HL-60 (cell line): ENCODE measurements at regions not wholly inside any gene's neighbourhood (a gene's known extent, or its start where the extent isn't known, plus 50 kb on each side); places are given as distances from the start of the nearest gene placed in this dataset.

Source experiments
- DNase-seq, 2 experiments: peaks; one replicate each; pipeline ENCODE4 v3.0.0-alpha.2; 2010 to 2020; ENCODE audit warnings: low read depth in 1 of 2, low spot score in 1 of 2
- H3K27ac ChIP-seq: fragments of 250-450 bp; sonication (Bioruptor Pico); replicated peaks from 2 replicates; pipeline ENCODE4 v1.5.1; 2020; ENCODE audit warnings: mild to moderate bottlenecking, moderate library complexity
- H3K27me3 ChIP-seq: fragments of 250-450 bp; sonication (Bioruptor Pico); 2 replicates; pipeline ENCODE4 v1.5.1; 2021; ENCODE audit warnings: mild to moderate bottlenecking, moderate library complexity; ENCODE audit not compliant: insufficient read depth, poor library complexity, severe bottlenecking
- H3K4me3 ChIP-seq: replicated peaks from 2 replicates; pipeline ENCODE4 v1.5.1; 2011; ENCODE audit warnings: mild to moderate bottlenecking, control low read depth, low read length; ENCODE audit not compliant: insufficient read depth
- GABPA ChIP-seq: IDR thresholded peaks from 2 replicates; pipeline ENCODE4 v1.6.1; 2012; ENCODE audit warnings: low read depth
- POLR2AphosphoS5 ChIP-seq: IDR thresholded peaks from 2 replicates; pipeline ENCODE4 v1.6.1; 2012; ENCODE audit warnings: low read depth
- SPI1 ChIP-seq: IDR thresholded peaks from 2 replicates; pipeline ENCODE4 v1.6.1; 2012; ENCODE audit warnings: low read depth, mild to moderate bottlenecking, borderline replicate concordance
- TF ChIP-seq, protein P1 (sequence below): IDR thresholded peaks from one replicate; pipeline ENCODE4 v1.5.1; 2011; ENCODE audit warnings: low read length, control low read depth, inconsistent platforms; ENCODE audit not compliant: insufficient read depth
- TF ChIP-seq, protein P2 (sequence below): IDR thresholded peaks from 2 replicates; pipeline ENCODE4 v1.6.1; 2012; ENCODE audit warnings: low read depth; ENCODE audit not compliant: insufficient replicate concordance

DNA sequence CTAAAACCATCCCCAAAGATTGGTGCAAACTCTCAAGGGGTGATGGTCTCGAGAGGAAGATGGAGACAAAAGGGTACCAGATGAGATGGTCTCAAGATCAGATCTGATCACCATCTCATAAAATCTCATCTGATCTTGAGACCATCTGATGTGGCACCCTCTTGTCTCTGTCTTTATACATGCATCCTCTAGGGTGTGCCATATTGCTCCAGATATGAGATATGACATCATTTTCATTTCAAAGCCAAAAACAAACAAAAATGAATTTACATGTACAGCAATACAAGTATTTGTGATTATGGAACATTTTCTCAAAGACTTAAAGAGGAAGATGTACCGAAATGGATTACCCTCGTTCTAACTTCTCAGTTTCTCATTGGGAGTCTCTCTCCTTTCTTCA lies 787.2 kb downstream of the GALC start:
- TF ChIP-seq SPI1: no peak
- no peak for TF ChIP-seq POLR2AphosphoS5
- Histone ChIP-seq H3K27me3 (no peaks in the 10 kb centered on the region), H3K4me3 (no peak overlapping the region), H3K27ac (no peak overlapping the region)
- no peak for DNase-seq

DNA sequence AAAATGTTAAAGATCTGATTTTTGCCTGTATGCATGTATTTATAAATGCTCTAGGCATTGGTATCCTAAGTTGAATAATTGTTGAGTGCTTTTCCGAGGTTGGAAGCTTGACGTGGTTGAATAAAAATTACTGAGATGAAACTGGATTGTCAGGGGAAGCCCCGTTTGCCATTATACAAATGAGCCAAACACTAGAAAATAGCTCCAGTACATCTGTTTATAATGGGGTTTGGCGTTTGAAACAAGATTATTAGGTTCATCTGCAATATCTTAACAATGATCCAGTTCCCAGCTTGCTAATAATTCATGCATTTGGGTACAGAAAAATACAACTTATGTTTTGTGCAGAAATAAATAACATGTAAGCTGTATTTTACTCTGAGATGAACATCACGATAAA lies 789.6 kb downstream of the GALC start:
- TF ChIP-seq, protein P1, sequence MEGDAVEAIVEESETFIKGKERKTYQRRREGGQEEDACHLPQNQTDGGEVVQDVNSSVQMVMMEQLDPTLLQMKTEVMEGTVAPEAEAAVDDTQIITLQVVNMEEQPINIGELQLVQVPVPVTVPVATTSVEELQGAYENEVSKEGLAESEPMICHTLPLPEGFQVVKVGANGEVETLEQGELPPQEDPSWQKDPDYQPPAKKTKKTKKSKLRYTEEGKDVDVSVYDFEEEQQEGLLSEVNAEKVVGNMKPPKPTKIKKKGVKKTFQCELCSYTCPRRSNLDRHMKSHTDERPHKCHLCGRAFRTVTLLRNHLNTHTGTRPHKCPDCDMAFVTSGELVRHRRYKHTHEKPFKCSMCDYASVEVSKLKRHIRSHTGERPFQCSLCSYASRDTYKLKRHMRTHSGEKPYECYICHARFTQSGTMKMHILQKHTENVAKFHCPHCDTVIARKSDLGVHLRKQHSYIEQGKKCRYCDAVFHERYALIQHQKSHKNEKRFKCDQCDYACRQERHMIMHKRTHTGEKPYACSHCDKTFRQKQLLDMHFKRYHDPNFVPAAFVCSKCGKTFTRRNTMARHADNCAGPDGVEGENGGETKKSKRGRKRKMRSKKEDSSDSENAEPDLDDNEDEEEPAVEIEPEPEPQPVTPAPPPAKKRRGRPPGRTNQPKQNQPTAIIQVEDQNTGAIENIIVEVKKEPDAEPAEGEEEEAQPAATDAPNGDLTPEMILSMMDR: no peak
- no peak for TF ChIP-seq POLR2AphosphoS5
- no peak for TF ChIP-seq SPI1
- TF ChIP-seq, protein P2, sequence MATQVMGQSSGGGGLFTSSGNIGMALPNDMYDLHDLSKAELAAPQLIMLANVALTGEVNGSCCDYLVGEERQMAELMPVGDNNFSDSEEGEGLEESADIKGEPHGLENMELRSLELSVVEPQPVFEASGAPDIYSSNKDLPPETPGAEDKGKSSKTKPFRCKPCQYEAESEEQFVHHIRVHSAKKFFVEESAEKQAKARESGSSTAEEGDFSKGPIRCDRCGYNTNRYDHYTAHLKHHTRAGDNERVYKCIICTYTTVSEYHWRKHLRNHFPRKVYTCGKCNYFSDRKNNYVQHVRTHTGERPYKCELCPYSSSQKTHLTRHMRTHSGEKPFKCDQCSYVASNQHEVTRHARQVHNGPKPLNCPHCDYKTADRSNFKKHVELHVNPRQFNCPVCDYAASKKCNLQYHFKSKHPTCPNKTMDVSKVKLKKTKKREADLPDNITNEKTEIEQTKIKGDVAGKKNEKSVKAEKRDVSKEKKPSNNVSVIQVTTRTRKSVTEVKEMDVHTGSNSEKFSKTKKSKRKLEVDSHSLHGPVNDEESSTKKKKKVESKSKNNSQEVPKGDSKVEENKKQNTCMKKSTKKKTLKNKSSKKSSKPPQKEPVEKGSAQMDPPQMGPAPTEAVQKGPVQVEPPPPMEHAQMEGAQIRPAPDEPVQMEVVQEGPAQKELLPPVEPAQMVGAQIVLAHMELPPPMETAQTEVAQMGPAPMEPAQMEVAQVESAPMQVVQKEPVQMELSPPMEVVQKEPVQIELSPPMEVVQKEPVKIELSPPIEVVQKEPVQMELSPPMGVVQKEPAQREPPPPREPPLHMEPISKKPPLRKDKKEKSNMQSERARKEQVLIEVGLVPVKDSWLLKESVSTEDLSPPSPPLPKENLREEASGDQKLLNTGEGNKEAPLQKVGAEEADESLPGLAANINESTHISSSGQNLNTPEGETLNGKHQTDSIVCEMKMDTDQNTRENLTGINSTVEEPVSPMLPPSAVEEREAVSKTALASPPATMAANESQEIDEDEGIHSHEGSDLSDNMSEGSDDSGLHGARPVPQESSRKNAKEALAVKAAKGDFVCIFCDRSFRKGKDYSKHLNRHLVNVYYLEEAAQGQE: no peak
- no peak for TF ChIP-seq GABPA
- Histone ChIP-seq H3K27ac (no peak overlapping the region), H3K4me3 (no peak overlapping the region), H3K27me3 (no peaks in the 10 kb centered on the region)
- DNase-seq: no peak

DNA sequence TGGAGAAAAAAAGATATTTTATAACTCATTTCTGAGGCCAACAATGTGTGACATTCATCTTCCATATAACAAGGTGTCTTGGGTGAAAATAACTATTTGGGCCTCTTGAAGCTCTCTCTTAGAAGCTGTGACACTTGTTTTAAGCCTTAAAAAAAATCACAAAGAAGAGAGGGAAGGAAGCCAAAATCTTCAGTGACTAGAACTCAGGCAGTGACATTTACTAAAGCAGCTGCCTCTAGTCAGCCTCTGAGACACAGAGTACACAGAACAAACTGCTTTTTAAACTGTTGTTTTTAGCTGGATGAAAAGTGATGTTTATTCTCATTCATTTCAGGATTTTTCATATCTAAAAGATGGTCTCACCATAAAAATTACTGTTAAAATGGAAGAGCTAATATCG lies 793.6 kb downstream of the GALC start:
- H3K27me3 ChIP-seq: no peaks in the 10 kb centered on the region
- H3K4me3 ChIP-seq: no peak overlapping the region
- no peak overlapping the region for H3K27ac ChIP-seq
- no peak for TF ChIP-seq GABPA
- TF ChIP-seq, protein P1: no peak
- TF ChIP-seq, protein P2: no peak
- TF ChIP-seq POLR2AphosphoS5: no peak
- TF ChIP-seq SPI1: no peak
- DNase-seq: no peak

DNA sequence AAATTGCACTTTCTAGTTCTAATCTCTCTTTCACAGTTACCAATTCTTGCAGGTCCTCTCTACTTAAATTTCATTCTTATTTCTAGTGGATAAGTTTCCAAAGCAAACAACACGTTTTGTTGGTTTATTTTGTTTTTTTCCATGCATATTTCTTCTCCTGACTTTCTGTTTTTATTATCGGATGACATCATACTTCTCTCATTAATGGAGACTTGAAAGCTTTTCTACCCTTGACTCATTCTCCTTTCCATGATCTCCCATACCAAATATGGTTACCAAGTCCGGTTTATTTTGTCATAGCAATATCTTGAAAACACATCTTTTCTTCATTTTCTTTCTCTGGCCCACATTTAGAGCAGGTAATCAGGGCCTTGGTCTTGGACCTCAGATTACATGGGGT lies 796.5 kb downstream of the GALC start:
- no peaks in the 10 kb centered on the region for H3K27me3 ChIP-seq
- no peak overlapping the region for H3K27ac ChIP-seq
- TF ChIP-seq POLR2AphosphoS5 (no peak), GABPA (no peak), SPI1 (no peak)
- TF ChIP-seq, protein P2: no peak
- TF ChIP-seq, protein P1: no peak
- no peak overlapping the region for H3K4me3 ChIP-seq
- no peak for DNase-seq
